ENCODE measurements at regions not wholly inside any gene's neighbourhood (a gene's known extent, or its start where the extent isn't known, plus 50 kb on each side); places are given as distances from the start of the nearest gene placed in this dataset.

DNA sequence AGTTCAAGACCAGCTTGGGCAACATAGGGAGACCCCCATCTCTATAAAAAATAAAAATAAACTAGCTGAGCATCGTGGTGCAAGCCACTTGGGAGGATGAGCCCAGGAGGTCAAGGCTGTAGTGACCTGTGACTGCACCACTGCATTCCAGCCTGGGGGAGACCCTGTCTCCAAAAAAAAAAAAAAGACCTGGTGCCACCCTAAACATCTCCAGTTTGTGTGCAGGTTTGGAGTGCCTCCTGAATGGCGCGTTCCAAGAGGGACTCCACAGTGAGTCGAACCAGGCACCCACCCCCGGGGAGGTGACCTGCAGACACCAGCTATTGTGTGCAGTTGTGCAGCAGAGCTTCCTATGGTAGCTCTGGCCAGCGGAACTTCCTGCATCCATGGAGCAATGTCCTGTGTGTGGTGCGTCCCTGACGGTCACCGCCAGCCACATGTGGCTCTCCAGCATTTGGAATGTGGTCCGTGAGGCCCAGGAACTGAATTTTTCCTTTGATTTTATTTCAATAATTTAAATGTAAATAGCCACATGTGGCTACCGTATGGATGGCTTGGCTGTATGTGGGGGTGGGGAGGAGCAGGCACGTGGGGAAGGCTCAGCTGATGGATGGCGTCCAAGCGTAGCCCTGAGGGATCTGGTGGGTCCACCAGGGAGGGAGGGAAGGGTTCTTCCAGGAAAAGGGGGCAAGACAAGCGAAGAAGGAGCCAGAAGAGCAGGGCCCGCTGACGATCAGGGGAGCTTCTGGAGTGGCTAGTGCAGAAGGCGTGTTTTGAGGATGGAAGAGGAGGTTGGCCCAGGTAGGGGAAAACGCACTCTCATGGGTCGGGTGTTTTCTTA lies 107.1 kb upstream of the GSE1 start:
- TF ChIP-seq REST (IDR thresholded peaks at IDR 0.05; ENCODE audit: low read depth, low read length): no peak
- TF ChIP-seq SIN3A (IDR thresholded peaks at IDR 0.05; ENCODE audit: borderline replicate concordance, low read depth, low read length): no peak
- TF ChIP-seq POLR2AphosphoS5 (IDR thresholded peaks at IDR 0.05; ENCODE audit: low read depth, low read length): no peak
